GM21529 (cell line): ENCODE measurements at regions not wholly inside any gene's neighbourhood (a gene's known extent, or its start where the extent isn't known, plus 50 kb on each side); places are given as distances from the start of the nearest gene placed in this dataset.
A peak's percentile ranks its signal among the peaks of the same experiment; 100 is the strongest.
"Not testable (repeated sequence)": the region's sequence is repeated elsewhere in the genome, so short reads cannot be mapped to it uniquely, and the experiment has no call there.

ENCODE experiments used
- ATAC-seq: cut with Tn5 transposase; IDR thresholded peaks from one replicate; pipeline ENCODE4 v1.9.1; 2021; ENCODE audit not compliant: unreplicated experiment

GRCh38 chr14:42548349-42548748 lies 941.7 kb downstream of the LRFN5 start:
- ATAC-seq: no peak

- ATAC-seq: no peak
Measured at GRCh38 chr14:42545636-42546035, 939.0 kb downstream of the LRFN5 start.

GRCh38 chr14:42541535-42542001 lies 934.9 kb downstream of the LRFN5 start:
- no peak for ATAC-seq

GRCh38 chr14:42535397-42535796 lies 928.7 kb downstream of the LRFN5 start:
- ATAC-seq: no peak

GRCh38 chr14:42533476-42533875 lies 926.8 kb downstream of the LRFN5 start:
- no peak for ATAC-seq

GRCh38 chr14:42532194-42532593 lies 925.5 kb downstream of the LRFN5 start:
- ATAC-seq: no peak

GRCh38 chr14:42527141-42527540 lies 920.5 kb downstream of the LRFN5 start:
- no peak for ATAC-seq

GRCh38 chr14:42523666-42524065 lies 917.0 kb downstream of the LRFN5 start:
- ATAC-seq: peak; percentile 72

GRCh38 chr14:42517806-42518500 lies 911.3 kb downstream of the LRFN5 start:
- ATAC-seq: no peak

GRCh38 chr14:42513837-42514236 lies 907.2 kb downstream of the LRFN5 start:
- no peak for ATAC-seq

GRCh38 chr14:42510071-42510470 lies 903.4 kb downstream of the LRFN5 start:
- ATAC-seq: no peak

- ATAC-seq: no peak
Measured at GRCh38 chr14:42508209-42508946, 901.7 kb downstream of the LRFN5 start.

- ATAC-seq: no peak
Measured at GRCh38 chr14:42504433-42504832, 897.8 kb downstream of the LRFN5 start.

- no peak for ATAC-seq
Measured at GRCh38 chr14:42499137-42499536, 892.5 kb downstream of the LRFN5 start.

- no peak for ATAC-seq
Measured at GRCh38 chr14:42490536-42490935, 883.9 kb downstream of the LRFN5 start.

GRCh38 chr14:42488965-42489364 lies 882.3 kb downstream of the LRFN5 start:
- no peak for ATAC-seq

- ATAC-seq: not testable (repeated sequence)
Measured at GRCh38 chr14:42482345-42482971, 875.8 kb downstream of the LRFN5 start.

- not testable (repeated sequence) for ATAC-seq
Measured at GRCh38 chr14:42481714-42482113, 875.0 kb downstream of the LRFN5 start.

GRCh38 chr14:42480255-42480654 lies 873.6 kb downstream of the LRFN5 start:
- no peak for ATAC-seq

GRCh38 chr14:42475289-42475688 lies 868.6 kb downstream of the LRFN5 start:
- no peak for ATAC-seq

- no peak for ATAC-seq
Measured at GRCh38 chr14:42470427-42470719, 863.7 kb downstream of the LRFN5 start.
